PC-9 (cell line): ENCODE measurements at regions not wholly inside any gene's neighbourhood (a gene's known extent, or its start where the extent isn't known, plus 50 kb on each side); places are given as distances from the start of the nearest gene placed in this dataset.

Experiments used
- BruUV-seq: library from RNA; stranded (reverse); fragments of 400-500 nt; replicated peaks from 2 replicates; lab custom pipeline; 2021; lab: Mats Ljungman, UMichigan
- CTCF ChIA-PET: fragments of 300-600 bp; sonication (Branson Sonifier 250); formaldehyde crosslinking; loops from one replicate; lab custom pipeline; 2022; ENCODE audit warnings: antibody characterized with exemption; lab: Charles Lee
- POLR2A ChIA-PET: fragments of 300-600 bp; sonication (Branson Sonifier 250); formaldehyde crosslinking; loops from one replicate; lab custom pipeline; 2022; ENCODE audit warnings: antibody characterized with exemption; ENCODE audit not compliant: unreplicated experiment; lab: Charles Lee
- DNase-seq, 2 experiments: peaks; one replicate each; pipeline versions ENCODE4 v3.0.0 to v3.0.0-alpha.2; 2015 to 2022; ENCODE audit warnings: mixed read lengths in 1 of 2
- H2AFZ ChIP-seq: fragments of 200-600 bp; sonication (generic); 2 replicates; pipeline ENCODE4 v1.8.1; 2017; ENCODE audit warnings: antibody characterized with exemption
- H3F3A ChIP-seq: fragments of 200-600 bp; sonication (generic); 2 replicates; pipeline ENCODE4 v1.8.1; 2017; ENCODE audit warnings: antibody characterized with exemption, mild to moderate bottlenecking, low read depth; ENCODE audit not compliant: insufficient read depth
- H3K27ac ChIP-seq: fragments of 200-600 bp; sonication (generic); 2 replicates; pipeline ENCODE4 v1.6.1; 2016; ENCODE audit warnings: mixed run types
- H3K27me3 ChIP-seq: fragments of 200-600 bp; sonication (generic); 2 replicates; pipeline ENCODE4 v1.6.1; 2016; ENCODE audit warnings: low read depth, mixed run types; ENCODE audit not compliant: insufficient read depth
- H3K36me3 ChIP-seq: fragments of 200-600 bp; sonication (generic); 2 replicates; pipeline ENCODE4 v1.6.1; 2016; ENCODE audit warnings: low read depth, mixed run types
- H3K4me1 ChIP-seq: fragments of 200-600 bp; sonication (generic); replicated peaks from 2 replicates; pipeline ENCODE4 v1.6.1; 2016; ENCODE audit warnings: mixed run types; ENCODE audit not compliant: insufficient read depth
- H3K4me2 ChIP-seq: fragments of 200-600 bp; sonication (generic); 2 replicates; pipeline ENCODE4 v1.6.1; 2017; ENCODE audit warnings: mixed run types
- H3K4me3 ChIP-seq: fragments of 200-600 bp; sonication (generic); 2 replicates; pipeline ENCODE4 v1.6.1; 2016; ENCODE audit warnings: mixed run types
- H3K79me2 ChIP-seq: fragments of 200-600 bp; sonication (generic); 2 replicates; pipeline ENCODE4 v1.6.1; 2017; ENCODE audit warnings: low read depth, mixed run types
- H3K9me2 ChIP-seq: fragments of 200-600 bp; sonication (generic); 2 replicates; pipeline ENCODE4 v1.8.1; 2017; ENCODE audit warnings: mild to moderate bottlenecking; ENCODE audit not compliant: insufficient read depth
- H3K9me3 ChIP-seq: fragments of 200-600 bp; sonication (generic); 2 replicates; pipeline ENCODE4 v1.8.1; 2016; ENCODE audit warnings: low read depth; ENCODE audit not compliant: insufficient read depth
- H4K20me1 ChIP-seq: fragments of 200-600 bp; sonication (generic); 2 replicates; pipeline ENCODE4 v1.8.1; 2017; ENCODE audit not compliant: insufficient read depth
- CTCF ChIP-seq: fragments of 200-600 bp; sonication (generic); conservative IDR thresholded peaks from 2 replicates; pipeline ENCODE4 v1.6.1; 2017; ENCODE audit warnings: mixed run types, antibody characterized with exemption, mild to moderate bottlenecking, moderate library complexity
- EZH2 ChIP-seq: fragments of 200-600 bp; sonication (generic); IDR thresholded peaks from 2 replicates; pipeline ENCODE4 v1.8.0; 2017; ENCODE audit warnings: antibody characterized with exemption, low read depth
- intact Hi-C: fragments of 100-400 bp; cut with micrococcal nuclease; formaldehyde crosslinking; loops from one replicate; pipeline ENCODE4 v1.10.0; 2022; ENCODE audit not compliant: unreplicated experiment

- POLR2A ChIA-PET: no interaction called here
- intact Hi-C loops: no loop called here
Measured at GRCh38 chr17:69820876-69821473, 254.1 kb upstream of the KCNJ16 start.

DNA sequence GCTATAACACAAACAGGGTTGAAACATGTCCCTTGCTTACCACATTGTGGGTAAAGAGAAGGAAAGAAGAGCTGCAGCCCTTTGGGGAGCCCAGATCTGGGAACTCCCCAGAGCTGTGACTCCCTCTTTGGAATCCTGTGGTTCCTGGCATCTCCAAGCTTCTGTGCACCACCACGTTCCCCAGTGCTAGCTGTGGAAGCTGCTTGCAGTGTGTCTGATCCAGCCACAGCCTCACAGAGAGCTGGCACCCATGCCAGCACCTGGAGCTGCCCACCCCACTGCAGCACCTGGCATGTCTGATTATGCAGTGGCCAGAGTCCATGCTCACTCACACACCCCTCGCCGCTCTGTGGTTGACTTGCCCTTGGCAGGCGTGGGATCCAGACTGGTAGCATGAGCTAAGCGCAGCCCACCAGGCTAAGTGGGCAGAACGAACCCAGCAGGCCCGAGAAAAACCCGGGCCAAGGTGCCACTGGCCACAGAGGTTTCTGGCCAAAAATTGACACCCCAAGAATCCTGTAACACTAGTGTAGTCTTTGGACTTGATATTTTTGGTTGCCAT, 252.6 kb upstream of the KCNJ16 start:
- Histone ChIP-seq H3F3A (0 out of 2 replicates have a peak, but pooled peaks cover 3% of the 10 kb centered on the region), H3K27me3 (no peaks in the 10 kb centered on the region), H3K4me3 (no peak overlapping the region), H2AFZ (no peak overlapping the region), H3K79me2 (no peaks in the 10 kb centered on the region), H3K4me2 (no peak overlapping the region), H4K20me1 (no peaks in the 10 kb centered on the region), H3K4me1 (no peaks in the 10 kb centered on the region), H3K9me2 (no peaks in the 10 kb centered on the region), H3K9me3 (no peaks in the 10 kb centered on the region), H3K27ac (no peak overlapping the region), H3K36me3 (no peaks in the 10 kb centered on the region)
- DNase-seq: no peak
- intact Hi-C loops: no loop called here
- no TSS peak for BruUV-seq
- TF ChIP-seq CTCF: no peak
- no peak for TF ChIP-seq EZH2
- CTCF ChIA-PET: no interaction called here
- POLR2A ChIA-PET: no interaction called here

More at GRCh38 chr17:69820876-69821473, 254.1 kb upstream of the KCNJ16 start:
- no peaks in the 10 kb centered on the region for H3K4me1 ChIP-seq
- TF ChIP-seq CTCF (no peak), EZH2 (no peak)
- CTCF ChIA-PET: no interaction called here
- no peaks in the 10 kb centered on the region for H3K27me3 ChIP-seq
- H4K20me1 ChIP-seq: no peaks in the 10 kb centered on the region
- H3K79me2 ChIP-seq: no peaks in the 10 kb centered on the region
- no peak overlapping the region for H3K4me2 ChIP-seq
- DNase-seq: no peak
- H3K27ac ChIP-seq: no peak overlapping the region
- 0 out of 2 replicates have a peak, but pooled peaks cover 3% of the 10 kb centered on the region for H3F3A ChIP-seq
- H3K36me3 ChIP-seq: no peaks in the 10 kb centered on the region
- H3K9me3 ChIP-seq: no peaks in the 10 kb centered on the region
- BruUV-seq: no TSS peak
- no peaks in the 10 kb centered on the region for H3K9me2 ChIP-seq
- H2AFZ ChIP-seq: no peak overlapping the region
- no peak overlapping the region for H3K4me3 ChIP-seq

DNA sequence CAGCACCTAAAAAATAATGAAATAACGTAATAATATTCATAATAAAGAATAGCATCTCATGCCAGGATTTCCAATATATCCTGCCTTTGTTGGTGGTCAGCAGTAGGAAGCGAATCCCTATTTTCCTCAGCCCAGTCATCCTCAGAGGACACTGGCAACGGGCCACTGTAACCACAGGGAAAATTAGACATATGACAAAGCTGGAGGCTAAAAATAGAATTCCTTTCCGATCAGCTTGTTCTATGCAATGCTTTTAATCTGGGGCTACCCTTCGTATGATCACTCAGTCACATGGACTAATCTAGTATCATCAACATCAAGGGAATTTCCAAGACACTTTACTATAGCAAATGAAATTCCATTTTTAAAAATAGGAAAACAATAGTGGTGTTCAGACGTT, 246.9 kb upstream of the KCNJ16 start:
- H3F3A ChIP-seq: no peaks in the 10 kb centered on the region
- H3K79me2 ChIP-seq: no peaks in the 10 kb centered on the region
- H2AFZ ChIP-seq: no peak overlapping the region
- H3K4me1 ChIP-seq: no peaks in the 10 kb centered on the region
- H3K36me3 ChIP-seq: no peaks in the 10 kb centered on the region
- BruUV-seq: no TSS peak
- no peak for DNase-seq
- H3K4me2 ChIP-seq: no peak overlapping the region
- ChIA-PET POLR2A (no interaction called here), CTCF (no interaction called here)
- no peaks in the 10 kb centered on the region for H3K9me2 ChIP-seq
- H3K27ac ChIP-seq: no peak overlapping the region
- H3K4me3 ChIP-seq: no peak overlapping the region
- intact Hi-C loops: no loop called here
- no peaks in the 10 kb centered on the region for H3K27me3 ChIP-seq
- H4K20me1 ChIP-seq: no peaks in the 10 kb centered on the region
- TF ChIP-seq EZH2 (no peak), CTCF (no peak)
- no peaks in the 10 kb centered on the region for H3K9me3 ChIP-seq
